Esophagus muscularis mucosa (tissue), 4 donors: ENCODE measurements at regions not wholly inside any gene's neighbourhood (a gene's known extent, or its start where the extent isn't known, plus 50 kb on each side); places are given as distances from the start of the nearest gene placed in this dataset.

ENCODE experiments used
- DNase-seq: peaks from one replicate; pipeline ENCODE4 v3.0.0-alpha.2; 2017; ENCODE audit errors: extremely low spot score
- H3K27ac ChIP-seq, 4 donors: fragments of 200-600 bp; sonication (generic); replicated peaks in 1 of 4; 1 replicate in 3 of 4; 2 replicates in 1 of 4; pipeline ENCODE4 v1.5.1; 2016 to 2019; ENCODE audit warnings: mild to moderate bottlenecking in 1 of 4
- H3K27me3 ChIP-seq, 4 donors: fragments of 200-600 bp; sonication (generic); one replicate each; pipeline versions ENCODE4 v1.5.1 to v1.6.0; 2016 to 2019
- H3K36me3 ChIP-seq, 4 donors: fragments of 200-600 bp; sonication (generic); one replicate each; pipeline ENCODE4 v1.5.1; 2016 to 2019
- H3K4me1 ChIP-seq, 4 donors: fragments of 200-600 bp; sonication (generic); one replicate each; pipeline ENCODE4 v1.5.1; 2016 to 2019
- H3K4me3 ChIP-seq, 4 donors: fragments of 200-600 bp; sonication (generic); 1 replicate in 2 of 4; 2 replicates in 2 of 4; pipeline ENCODE4 v1.5.1; 2016 to 2019; ENCODE audit warnings: mild to moderate bottlenecking in 4 of 4, moderate library complexity in 1 of 4
- H3K9me3 ChIP-seq, 4 donors: fragments of 200-600 bp; sonication (generic); 1 replicate in 3 of 4; 2 replicates in 1 of 4; pipeline ENCODE4 v1.5.1; 2016 to 2019
- EP300 ChIP-seq: sonication (generic); formaldehyde crosslinking; IDR thresholded peaks from one replicate; pipeline ENCODE4 v1.6.1; 2017; ENCODE audit warnings: antibody characterized with exemption
- POLR2A ChIP-seq: fragments of 450-650 bp; IDR thresholded peaks from one replicate; pipeline ENCODE4 v1.6.1; 2017; ENCODE audit warnings: antibody characterized with exemption, moderate library complexity, mild to moderate bottlenecking, low read depth
- POLR2AphosphoS5 ChIP-seq, 2 donors: sonication (generic); formaldehyde crosslinking; IDR thresholded peaks; one replicate each; pipeline ENCODE4 v1.6.1; 2017; ENCODE audit warnings: antibody characterized with exemption in 2 of 2
- WGBS: methylation state at CpG from one replicate; pipeline ENCODE4 v1.1.5; 2018; 5-methylcytosine and 5-hydroxymethylcytosine counted together
- intact Hi-C: fragments of 100-400 bp; cut with DNase I; formaldehyde crosslinking; loops from one replicate; pipeline ENCODE4 v1.15.1; 2023
- TF ChIP-seq, protein P1 (sequence below), 3 experiments: fragments of 200-600 bp in 2 of 3; fragments of 450-650 bp in 1 of 3; sonication (generic) in 2 of 3; IDR thresholded peaks; one replicate each; pipeline ENCODE4 v1.5.1; 2017 to 2019; ENCODE audit warnings: antibody characterized with exemption in 3 of 3, mild to moderate bottlenecking in 2 of 3, moderate library complexity in 1 of 3

DNA sequence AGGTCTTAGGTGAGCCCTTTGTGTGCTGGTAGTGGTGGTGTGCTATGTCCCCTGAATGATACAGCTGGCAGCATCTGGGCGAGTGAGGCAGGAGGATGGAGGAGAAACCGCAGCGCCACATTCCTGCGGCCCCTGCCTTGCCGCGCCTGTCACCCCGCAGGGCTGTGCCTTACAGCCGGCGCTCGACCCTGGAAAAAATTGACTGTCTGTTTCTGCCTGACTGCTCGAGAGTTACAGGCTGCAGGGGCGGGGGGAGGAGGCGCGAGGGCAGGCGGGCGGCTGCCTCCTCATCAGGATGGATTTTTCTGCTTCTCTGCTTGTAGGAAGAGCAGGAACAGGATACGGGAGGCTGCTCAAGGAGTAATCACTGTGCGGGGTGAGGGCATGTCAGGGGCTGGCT lies 443.4 kb downstream of the MIAT start:
- Histone ChIP-seq H3K27ac (peak overlapping the region; percentile 20 to 54 (median 53)), H3K9me3 (no peaks in the 10 kb centered on the region), H3K4me1 (peaks cover 2 to 44% (median 31%) of the 10 kb centered on the region in 4 donors), H3K27me3 (no peaks in the 10 kb centered on the region), H3K36me3 (no peaks in the 10 kb centered on the region), H3K4me3 (peak overlapping the region; percentile 22 to 37 (median 24))
- intact Hi-C loops: no loop called here
- no peak for DNase-seq
- WGBS: 4% methylated on average over 8 of the region's 18 CpGs
- TF ChIP-seq, protein P1, sequence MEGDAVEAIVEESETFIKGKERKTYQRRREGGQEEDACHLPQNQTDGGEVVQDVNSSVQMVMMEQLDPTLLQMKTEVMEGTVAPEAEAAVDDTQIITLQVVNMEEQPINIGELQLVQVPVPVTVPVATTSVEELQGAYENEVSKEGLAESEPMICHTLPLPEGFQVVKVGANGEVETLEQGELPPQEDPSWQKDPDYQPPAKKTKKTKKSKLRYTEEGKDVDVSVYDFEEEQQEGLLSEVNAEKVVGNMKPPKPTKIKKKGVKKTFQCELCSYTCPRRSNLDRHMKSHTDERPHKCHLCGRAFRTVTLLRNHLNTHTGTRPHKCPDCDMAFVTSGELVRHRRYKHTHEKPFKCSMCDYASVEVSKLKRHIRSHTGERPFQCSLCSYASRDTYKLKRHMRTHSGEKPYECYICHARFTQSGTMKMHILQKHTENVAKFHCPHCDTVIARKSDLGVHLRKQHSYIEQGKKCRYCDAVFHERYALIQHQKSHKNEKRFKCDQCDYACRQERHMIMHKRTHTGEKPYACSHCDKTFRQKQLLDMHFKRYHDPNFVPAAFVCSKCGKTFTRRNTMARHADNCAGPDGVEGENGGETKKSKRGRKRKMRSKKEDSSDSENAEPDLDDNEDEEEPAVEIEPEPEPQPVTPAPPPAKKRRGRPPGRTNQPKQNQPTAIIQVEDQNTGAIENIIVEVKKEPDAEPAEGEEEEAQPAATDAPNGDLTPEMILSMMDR (IDR thresholded peaks at IDR 0.05): no peak
- TF ChIP-seq POLR2A (no peak), POLR2AphosphoS5 (IDR thresholded peaks at IDR 0.05) (peak; percentile 47 to 53), EP300 (no peak)

DNA sequence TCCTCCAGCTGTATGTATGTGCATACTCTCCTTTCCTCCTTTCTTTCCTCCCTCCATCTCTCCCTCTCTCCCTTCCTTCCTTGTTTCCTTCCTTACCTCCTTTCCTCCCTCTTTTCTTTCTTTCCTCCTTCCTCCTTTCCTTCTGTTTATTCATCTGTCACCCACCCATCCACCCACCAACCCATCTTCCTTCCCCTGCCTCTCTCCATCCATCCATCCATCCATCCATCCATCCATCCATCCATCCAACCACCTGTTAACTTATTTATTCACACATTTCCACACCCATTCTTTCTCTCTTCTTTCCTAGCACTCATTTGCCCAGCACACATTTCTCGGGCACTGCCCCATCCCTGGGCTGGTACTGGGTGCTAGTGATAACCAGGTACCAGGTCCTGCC lies 443.9 kb downstream of the MIAT start:
- intact Hi-C loops: no loop called here
- no peaks in the 10 kb centered on the region for H3K27me3 ChIP-seq
- H3K36me3 ChIP-seq: no peaks in the 10 kb centered on the region
- H3K4me3 ChIP-seq: peak overlapping the region; percentile 22 to 37 (median 24)
- TF ChIP-seq, protein P1 (IDR thresholded peaks at IDR 0.05): no peak
- TF ChIP-seq EP300 (no peak), POLR2AphosphoS5 (IDR thresholded peaks at IDR 0.05) (no peak), POLR2A (no peak)
- H3K27ac ChIP-seq: peak overlapping the region; percentile 20 to 54 (median 53)
- peaks cover 6 to 46% (median 33%) of the 10 kb centered on the region in 4 donors for H3K4me1 ChIP-seq
- no peaks in the 10 kb centered on the region for H3K9me3 ChIP-seq
- DNase-seq: no peak
- WGBS: 96% methylated on average over 1 of the region's 1 CpG

DNA sequence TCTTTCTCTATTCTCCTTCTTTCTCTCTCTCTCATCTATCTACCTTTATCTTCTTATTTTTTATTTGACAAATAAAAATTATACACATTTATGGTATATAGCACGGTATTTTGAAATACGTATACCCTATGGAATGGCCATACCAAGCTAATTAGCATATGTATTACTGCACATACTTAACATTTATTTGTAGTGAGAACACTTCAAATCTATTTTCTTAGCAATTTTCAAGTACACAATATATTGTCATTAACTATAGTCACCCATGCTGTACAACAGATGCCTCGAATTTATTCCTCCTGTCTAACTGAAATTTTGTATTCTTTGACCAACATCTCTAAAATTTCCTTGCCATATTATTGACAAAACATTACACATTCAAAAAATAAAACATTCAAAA lies 447.1 kb downstream of the MIAT start:
- intact Hi-C loops: no loop called here
- 75% methylated on average over 3 of the region's 3 CpGs for WGBS
- Histone ChIP-seq H3K4me1 (peaks cover 37 to 70% (median 65%) of the 10 kb centered on the region in 4 donors), H3K36me3 (no peaks in the 10 kb centered on the region), H3K27ac (peak overlapping the region in 1 of 4 donors; percentile 84), H3K4me3 (no peak overlapping the region), H3K9me3 (no peaks in the 10 kb centered on the region), H3K27me3 (no peaks in the 10 kb centered on the region)
- DNase-seq: no peak
- TF ChIP-seq POLR2AphosphoS5 (IDR thresholded peaks at IDR 0.05) (no peak), POLR2A (no peak), EP300 (no peak)
- TF ChIP-seq, protein P1 (IDR thresholded peaks at IDR 0.05): no peak

DNA sequence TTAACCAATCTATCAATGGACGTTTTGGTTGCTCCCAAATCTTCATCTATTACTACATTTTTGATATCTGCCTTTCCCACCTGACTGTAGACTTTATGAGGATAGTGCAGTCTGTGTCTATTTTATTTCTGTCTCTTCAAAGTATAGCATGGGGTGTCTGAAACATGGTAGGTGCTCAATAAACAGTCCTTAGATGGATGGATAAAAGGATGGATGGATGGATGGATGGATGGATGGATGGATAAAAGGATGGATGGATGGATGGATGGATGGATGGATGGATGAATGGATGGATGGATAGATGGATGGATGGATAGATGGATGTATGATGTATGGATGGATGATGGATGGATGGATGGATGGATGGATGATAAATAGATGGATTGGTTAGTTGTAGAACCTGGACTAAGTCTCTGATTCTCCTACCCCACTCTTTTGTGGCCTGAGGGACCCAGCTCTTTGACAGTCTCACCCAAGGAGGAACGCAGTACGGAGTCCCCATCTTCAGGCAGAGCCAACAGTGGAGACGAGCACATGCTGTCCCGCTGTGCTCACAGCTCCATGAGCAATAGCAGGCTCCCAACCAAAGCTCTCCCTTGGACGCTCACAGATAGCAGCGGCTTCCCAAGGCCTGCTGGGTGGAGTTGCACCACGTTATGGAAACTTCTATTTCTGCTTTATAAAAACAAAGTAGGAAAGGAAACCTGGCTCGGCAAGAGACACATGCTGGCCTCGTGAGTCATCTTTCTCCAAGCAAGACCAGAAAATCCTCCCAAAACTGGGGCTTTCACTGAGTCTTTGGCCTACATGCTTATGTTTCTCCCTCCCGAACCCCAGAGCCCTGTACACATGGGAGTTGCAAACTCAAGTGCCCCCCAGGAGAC lies 448.0 kb downstream of the MIAT start:
- H3K4me3 ChIP-seq: no peak overlapping the region
- 51% methylated on average over 7 of the region's 11 CpGs for WGBS
- DNase-seq: no peak
- peak overlapping the region; percentile 75 to 86 (median 83) for H3K27ac ChIP-seq
- TF ChIP-seq, protein P1 (IDR thresholded peaks at IDR 0.05): peak in 1 of 3 experiments; percentile 22
- TF ChIP-seq POLR2AphosphoS5 (IDR thresholded peaks at IDR 0.05) (peak; percentile 90 to 98), EP300 (peak; percentile 51), POLR2A (no peak)
- intact Hi-C loops: loop anchor here (5.0 kb wide), 1 partner anchor 97 kb away; no protein-coding TSS in a partner anchor
- H3K4me1 ChIP-seq: peaks cover 37 to 73% (median 68%) of the 10 kb centered on the region in 4 donors
- H3K9me3 ChIP-seq: no peaks in the 10 kb centered on the region
- H3K36me3 ChIP-seq: no peaks in the 10 kb centered on the region
- no peaks in the 10 kb centered on the region for H3K27me3 ChIP-seq
